NT2/D1 (cell line): ENCODE measurements at regions not wholly inside any gene's neighbourhood (a gene's known extent, or its start where the extent isn't known, plus 50 kb on each side); places are given as distances from the start of the nearest gene placed in this dataset.

Experiments used
- DNase-seq: peaks from one replicate; pipeline ENCODE4 v3.0.0-alpha.2; 2011; ENCODE audit warnings: low read depth, low spot score
- H3K27me3 ChIP-seq: 2 replicates; pipeline ENCODE4 v1.6.0; 2011; ENCODE audit warnings: mild to moderate bottlenecking; ENCODE audit not compliant: insufficient read length, insufficient read depth
- H3K36me3 ChIP-seq: 2 replicates; pipeline ENCODE4 v1.6.1; 2011; ENCODE audit warnings: mild to moderate bottlenecking, low read length, mixed read lengths; ENCODE audit not compliant: insufficient read depth, insufficient read length
- H3K4me1 ChIP-seq: 2 replicates; pipeline ENCODE4 v1.5.1; 2011; ENCODE audit not compliant: insufficient read depth, insufficient read length
- H3K4me3 ChIP-seq: 2 replicates; pipeline ENCODE4 v1.5.1; 2011; ENCODE audit warnings: low read depth; ENCODE audit not compliant: insufficient read length
- H3K9ac ChIP-seq: 2 replicates; pipeline ENCODE4 v1.6.0; 2011; ENCODE audit warnings: low read depth; ENCODE audit not compliant: insufficient read length
- H3K9me3 ChIP-seq: 2 replicates; pipeline ENCODE4 v1.5.1; 2011; ENCODE audit warnings: mild to moderate bottlenecking, low read length; ENCODE audit not compliant: insufficient read depth
- SUZ12 ChIP-seq: IDR thresholded peaks from 2 replicates; pipeline ENCODE4 v1.6.1; 2011; ENCODE audit not compliant: insufficient read length, insufficient read depth; ENCODE audit errors: extremely low read depth
- YY1 ChIP-seq: IDR thresholded peaks from 2 replicates; pipeline ENCODE4 v1.6.1; 2011; ENCODE audit not compliant: insufficient read length, insufficient read depth
- ZNF274 ChIP-seq: IDR thresholded peaks from 2 replicates; pipeline ENCODE4 v1.6.1; 2011; ENCODE audit warnings: mild to moderate bottlenecking, low read depth, low read length

DNA sequence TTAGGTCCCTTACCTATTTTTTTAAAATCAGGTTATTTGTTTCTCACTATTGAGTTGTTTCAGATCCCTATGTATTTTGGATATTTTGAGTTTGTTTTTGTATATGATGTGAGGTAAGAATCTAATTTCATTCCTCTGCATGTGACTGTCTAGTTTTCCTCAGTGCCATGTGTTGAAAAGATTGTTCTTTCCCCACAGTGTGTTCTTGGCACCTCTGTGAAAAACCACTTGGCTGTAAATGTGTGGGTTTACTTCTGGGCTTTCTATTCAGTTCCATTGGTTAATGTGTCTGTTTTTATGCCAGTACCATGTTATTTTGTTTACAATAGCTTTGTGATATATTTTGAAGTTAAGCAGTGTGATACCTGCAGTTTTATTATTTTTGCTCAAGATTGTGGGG, 1516.4 kb downstream of the AACS start:
- no peak for DNase-seq
- Histone ChIP-seq H3K4me1 (no peaks in the 10 kb centered on the region), H3K9ac (no peak overlapping the region), H3K4me3 (no peak overlapping the region), H3K27me3 (no peaks in the 10 kb centered on the region), H3K9me3 (no peaks in the 10 kb centered on the region), H3K36me3 (no peaks in the 10 kb centered on the region)
- TF ChIP-seq ZNF274 = no peak
- no peak for TF ChIP-seq YY1
- TF ChIP-seq SUZ12 = no peak

DNA sequence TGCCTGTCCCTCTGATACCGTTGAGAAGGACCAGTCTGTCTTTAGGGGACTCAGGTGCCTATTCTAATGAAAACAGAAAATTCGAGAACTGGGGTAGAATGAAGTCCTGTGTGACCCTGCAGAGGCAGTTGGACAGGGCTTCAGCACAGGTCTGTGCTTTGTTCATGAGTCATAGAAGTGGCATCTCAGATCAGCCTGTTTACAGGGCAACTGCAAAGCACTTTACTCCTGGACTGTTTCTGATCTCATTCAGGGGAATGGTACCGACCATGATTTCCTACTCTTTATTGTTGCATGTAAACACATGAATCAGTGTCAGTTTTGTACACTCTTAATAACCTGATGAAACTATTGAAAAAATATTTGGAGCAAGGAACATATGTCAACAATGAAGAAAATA, 1517.0 kb downstream of the AACS start:
- H3K36me3 ChIP-seq = no peaks in the 10 kb centered on the region
- no peak overlapping the region for H3K9ac ChIP-seq
- DNase-seq = peak; percentile 5
- H3K9me3 ChIP-seq = no peaks in the 10 kb centered on the region
- H3K4me1 ChIP-seq = no peaks in the 10 kb centered on the region
- H3K27me3 ChIP-seq = no peaks in the 10 kb centered on the region
- no peak overlapping the region for H3K4me3 ChIP-seq
- TF ChIP-seq ZNF274 (no peak), SUZ12 (no peak), YY1 (no peak)

DNA sequence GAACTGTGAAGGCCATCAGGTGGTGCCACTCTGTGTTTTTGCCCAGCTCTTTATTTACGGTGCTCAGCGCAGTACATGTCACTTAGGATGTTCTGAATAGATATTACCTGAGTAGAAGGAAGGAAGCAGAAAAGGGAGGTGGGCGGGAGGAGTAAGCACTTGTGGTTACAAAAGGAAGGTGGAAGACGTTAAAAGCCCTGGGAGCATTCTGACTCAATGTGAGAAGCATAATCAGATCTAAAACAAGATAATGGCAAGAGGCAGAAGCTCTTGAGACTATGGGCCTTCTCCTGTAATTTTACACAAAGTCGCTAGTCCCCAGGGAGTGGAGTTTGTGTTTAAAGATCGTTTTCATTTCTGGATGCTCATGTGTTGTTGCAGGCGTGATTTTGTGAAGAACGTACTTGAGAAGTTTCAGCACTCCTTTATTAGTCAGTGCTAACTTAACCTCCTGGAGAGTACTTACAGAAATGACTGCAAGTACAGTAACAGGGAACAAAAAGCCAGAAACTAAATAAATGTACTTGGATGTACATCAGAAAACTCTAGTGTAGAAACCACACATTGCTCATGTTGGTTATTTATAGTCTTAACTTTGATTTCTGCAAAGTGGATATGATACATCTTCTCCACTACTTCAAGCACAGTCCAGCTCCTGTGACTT, 1523.5 kb downstream of the AACS start:
- no peak for DNase-seq
- Histone ChIP-seq H3K9me3 (no peaks in the 10 kb centered on the region), H3K9ac (no peak overlapping the region), H3K27me3 (no peaks in the 10 kb centered on the region), H3K4me3 (no peak overlapping the region), H3K36me3 (no peaks in the 10 kb centered on the region), H3K4me1 (no peaks in the 10 kb centered on the region)
- TF ChIP-seq YY1 (no peak), ZNF274 (no peak), SUZ12 (no peak)

DNA sequence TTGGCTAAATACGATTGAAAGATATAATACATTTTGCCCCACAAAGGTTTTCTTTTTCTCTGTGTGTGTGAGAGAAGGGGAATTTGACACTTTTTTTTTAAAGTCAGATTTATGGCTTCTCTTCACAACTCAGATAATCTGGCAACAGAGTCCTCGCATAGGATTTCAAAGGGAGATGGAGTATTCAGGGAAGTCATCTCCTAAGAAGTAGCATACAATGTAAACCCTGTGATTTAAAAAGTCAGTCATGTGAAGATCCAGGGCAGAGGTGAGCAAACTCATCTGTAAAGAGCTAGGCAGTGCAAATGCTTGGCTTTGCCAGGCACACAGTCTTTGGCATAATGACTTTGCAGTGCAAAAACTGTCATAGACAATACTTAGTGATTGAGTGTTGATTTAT, 1526.3 kb downstream of the AACS start:
- TF ChIP-seq ZNF274 (no peak), SUZ12 (no peak)
- no peaks in the 10 kb centered on the region for H3K36me3 ChIP-seq
- H3K9ac ChIP-seq = no peak overlapping the region
- no peak overlapping the region for H3K4me3 ChIP-seq
- no peaks in the 10 kb centered on the region for H3K9me3 ChIP-seq
- no peaks in the 10 kb centered on the region for H3K27me3 ChIP-seq
- no peak for DNase-seq
- no peaks in the 10 kb centered on the region for H3K4me1 ChIP-seq

DNA sequence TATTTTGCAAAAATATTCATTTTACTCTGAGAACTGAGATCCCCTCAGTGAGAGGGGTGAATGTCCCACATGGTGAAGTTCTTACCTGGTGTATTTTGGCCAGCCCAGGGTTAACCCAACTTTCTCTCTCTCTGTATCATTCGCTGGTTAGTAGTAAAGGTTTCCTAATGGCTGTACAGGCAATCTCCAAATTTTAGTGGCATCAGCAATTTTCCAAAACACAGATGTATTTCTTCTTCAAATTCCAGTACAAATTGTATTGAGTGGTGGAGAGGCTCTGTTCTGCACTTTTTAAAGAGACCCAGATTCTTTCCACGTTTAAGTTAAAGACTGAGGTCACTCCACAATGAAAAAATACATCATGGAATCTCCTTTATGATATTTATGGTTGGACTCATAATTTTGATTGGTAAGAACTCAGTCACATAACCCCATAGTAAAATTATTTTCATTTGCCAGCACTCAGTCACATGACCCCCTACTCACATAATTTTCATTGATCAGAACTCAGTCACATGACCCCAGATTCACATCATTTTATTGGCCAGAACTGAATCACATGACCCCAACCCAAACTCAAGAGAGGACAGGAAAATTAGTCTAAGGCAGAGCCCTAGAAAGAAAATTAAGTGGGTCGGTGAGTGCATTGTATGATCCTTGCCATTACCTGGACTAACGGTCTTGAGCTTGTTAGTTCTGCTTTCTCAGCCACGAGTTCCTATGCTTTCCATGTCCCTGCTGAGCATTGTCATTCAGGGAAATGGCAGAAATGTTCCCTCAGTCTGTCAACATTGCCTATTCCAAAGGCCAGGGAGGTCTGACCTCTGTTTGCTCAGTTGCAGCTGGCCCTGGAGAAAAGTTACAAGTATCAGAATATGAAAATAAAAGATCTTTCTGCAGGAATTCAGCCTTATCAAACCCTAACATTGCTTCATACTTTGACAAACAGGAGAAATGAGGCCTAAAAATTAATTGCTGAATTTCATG, 1536.2 kb downstream of the AACS start:
- no peak for DNase-seq
- Histone ChIP-seq H3K9ac (no peak overlapping the region), H3K4me1 (no peaks in the 10 kb centered on the region), H3K36me3 (no peaks in the 10 kb centered on the region), H3K4me3 (no peak overlapping the region), H3K9me3 (no peaks in the 10 kb centered on the region), H3K27me3 (no peaks in the 10 kb centered on the region)
- TF ChIP-seq ZNF274 (no peak), SUZ12 (no peak), YY1 (no peak)

DNA sequence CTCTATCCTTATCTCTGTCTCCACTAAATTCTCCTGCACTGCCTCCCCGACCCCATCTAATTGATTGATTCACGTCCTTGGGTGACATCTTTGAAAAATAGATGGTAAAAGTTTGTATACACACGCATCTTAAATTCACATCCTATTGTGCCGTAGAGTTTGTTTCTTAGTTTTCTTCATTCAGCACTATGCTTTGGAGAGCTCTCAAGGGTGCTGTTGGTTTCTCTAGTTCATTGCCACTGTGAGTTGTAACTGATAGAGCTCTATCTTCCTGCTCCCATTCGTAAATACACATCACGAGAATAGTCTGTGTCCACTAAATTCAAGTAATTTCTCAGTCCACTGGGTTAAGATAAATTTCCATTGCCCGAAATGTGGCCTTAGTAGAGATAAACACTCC, 1537.4 kb downstream of the AACS start:
- Histone ChIP-seq H3K27me3 (no peaks in the 10 kb centered on the region), H3K36me3 (no peaks in the 10 kb centered on the region), H3K9ac (no peak overlapping the region), H3K4me3 (no peak overlapping the region), H3K4me1 (no peaks in the 10 kb centered on the region), H3K9me3 (no peaks in the 10 kb centered on the region)
- no peak for TF ChIP-seq ZNF274
- no peak for TF ChIP-seq YY1
- DNase-seq = no peak

DNA sequence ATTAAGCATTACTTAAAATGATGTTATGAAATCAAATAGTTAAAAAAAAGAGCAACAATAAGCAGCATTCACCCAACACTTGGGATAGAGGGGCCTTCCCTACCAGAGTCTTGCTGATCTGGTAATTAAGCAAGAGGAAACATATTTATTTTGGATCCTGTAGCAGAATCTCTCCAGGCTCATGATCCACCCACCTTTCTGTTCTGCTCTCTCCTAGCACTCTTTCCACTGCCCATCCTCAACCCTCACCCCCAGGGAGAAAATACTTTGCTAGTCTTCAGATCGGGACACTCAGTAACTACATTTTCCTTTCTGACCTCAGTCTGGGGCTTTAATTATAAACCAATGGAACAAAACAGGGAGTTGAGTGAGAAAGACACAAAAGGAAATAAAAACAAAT, 1541.9 kb downstream of the AACS start:
- no peak for TF ChIP-seq SUZ12
- no peak for TF ChIP-seq YY1
- TF ChIP-seq ZNF274 = no peak
- H3K27me3 ChIP-seq = no peaks in the 10 kb centered on the region
- H3K9me3 ChIP-seq = peaks cover 6% of the 10 kb centered on the region
- no peaks in the 10 kb centered on the region for H3K36me3 ChIP-seq
- H3K9ac ChIP-seq = no peak overlapping the region
- H3K4me3 ChIP-seq = no peak overlapping the region
- H3K4me1 ChIP-seq = no peaks in the 10 kb centered on the region
- DNase-seq = no peak
